HG03025 (cell line): ENCODE measurements at regions not wholly inside any gene's neighbourhood (a gene's known extent, or its start where the extent isn't known, plus 50 kb on each side); places are given as distances from the start of the nearest gene placed in this dataset.
"Not testable (repeated sequence)": the region's sequence is repeated elsewhere in the genome, so short reads cannot be mapped to it uniquely, and the experiment has no call there.

Experiments used
- ATAC-seq: cut with Tn5 transposase; IDR thresholded peaks from one replicate; pipeline ENCODE4 v1.9.1; 2021; ENCODE audit warnings: mild to moderate bottlenecking, moderate library complexity; ENCODE audit not compliant: unreplicated experiment, low FRiP score

DNA sequence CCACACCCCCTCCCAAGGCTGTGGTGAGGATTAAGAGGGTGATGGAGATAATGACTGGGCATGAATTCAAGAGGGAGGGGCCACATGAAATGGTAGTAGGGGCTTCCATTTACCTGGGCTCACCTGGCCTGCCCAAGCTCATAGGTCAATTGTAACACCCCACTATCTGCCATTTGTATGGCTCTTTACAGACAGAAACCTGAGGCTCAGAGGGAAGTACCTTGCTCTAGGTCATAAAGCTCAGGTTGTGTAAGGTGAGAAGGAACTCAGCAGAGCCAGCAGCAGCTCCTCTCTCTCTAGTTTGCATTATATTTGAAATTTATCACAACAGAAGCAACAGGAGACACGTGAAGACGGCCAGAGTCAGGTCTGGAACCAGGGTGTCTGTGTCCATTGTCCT, 133.4 kb upstream of the ALDH1B1 start:
- no peak for ATAC-seq

DNA sequence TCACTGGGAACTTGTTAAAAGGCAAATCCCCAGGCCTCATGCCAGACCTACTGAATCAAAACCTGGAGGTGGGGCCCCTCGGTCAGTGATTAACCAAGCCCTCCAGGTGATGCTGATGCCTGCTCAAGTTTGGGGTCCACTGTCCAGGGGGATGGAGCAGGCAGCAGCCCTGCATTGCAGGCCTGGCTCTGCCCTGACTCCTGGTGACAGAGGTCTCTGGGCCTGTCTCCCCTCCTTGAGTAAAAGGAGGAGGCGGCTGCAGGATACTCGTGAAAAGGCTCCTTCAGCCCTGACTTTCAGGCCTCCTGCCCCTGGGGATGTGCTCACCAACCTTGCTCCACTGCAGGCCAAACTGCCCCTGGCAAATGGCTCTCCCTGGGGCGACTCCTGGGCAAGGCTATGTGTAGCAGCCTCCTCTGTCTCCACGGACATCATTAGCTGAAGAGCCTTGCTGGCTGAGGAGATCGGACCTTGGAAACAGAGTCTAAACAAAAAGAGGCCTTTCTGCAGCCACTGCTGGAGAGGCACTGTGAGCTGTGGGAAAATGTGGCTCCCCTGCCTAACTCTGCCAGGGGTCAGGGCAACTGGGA, 134.8 kb upstream of the ALDH1B1 start:
- no peak for ATAC-seq

DNA sequence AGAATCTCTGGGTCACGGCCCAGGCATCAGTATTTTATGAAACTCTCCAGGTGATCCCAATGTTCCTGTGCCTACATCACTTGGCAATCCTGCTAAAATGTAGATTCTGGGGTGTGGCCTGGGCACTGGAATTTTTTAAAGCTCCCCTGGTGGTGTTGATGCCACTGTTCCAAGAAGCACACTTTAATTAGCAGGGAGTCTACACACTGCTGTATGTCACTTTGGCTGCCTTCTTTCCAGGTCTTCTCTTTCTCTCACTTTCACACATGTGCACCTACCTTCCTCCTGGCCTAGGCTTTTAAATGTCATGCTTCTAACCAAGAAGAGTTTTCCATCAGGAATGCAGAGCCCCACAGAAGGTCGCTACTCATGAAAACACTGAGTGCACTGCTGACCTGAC, 136.0 kb upstream of the ALDH1B1 start:
- ATAC-seq = no peak

DNA sequence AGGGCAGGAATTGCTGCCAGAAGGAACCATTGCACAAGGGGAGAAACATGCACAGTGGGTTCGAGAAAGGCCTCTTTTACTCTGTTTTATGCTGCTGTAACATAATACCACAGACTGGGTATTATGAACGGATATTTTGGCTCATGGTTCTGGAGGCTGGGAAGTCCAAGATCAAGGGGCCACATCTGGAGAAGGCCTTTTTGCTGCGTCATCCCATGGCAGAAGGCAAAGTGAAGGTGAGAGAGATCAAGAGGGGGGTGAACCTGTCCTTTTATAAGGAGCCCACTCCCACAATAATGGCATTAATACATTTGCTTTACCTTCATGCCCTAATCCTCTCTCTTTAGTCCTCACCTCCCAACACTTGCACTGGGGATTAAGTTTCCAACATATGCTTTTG, 136.9 kb upstream of the ALDH1B1 start:
- ATAC-seq = no peak

DNA sequence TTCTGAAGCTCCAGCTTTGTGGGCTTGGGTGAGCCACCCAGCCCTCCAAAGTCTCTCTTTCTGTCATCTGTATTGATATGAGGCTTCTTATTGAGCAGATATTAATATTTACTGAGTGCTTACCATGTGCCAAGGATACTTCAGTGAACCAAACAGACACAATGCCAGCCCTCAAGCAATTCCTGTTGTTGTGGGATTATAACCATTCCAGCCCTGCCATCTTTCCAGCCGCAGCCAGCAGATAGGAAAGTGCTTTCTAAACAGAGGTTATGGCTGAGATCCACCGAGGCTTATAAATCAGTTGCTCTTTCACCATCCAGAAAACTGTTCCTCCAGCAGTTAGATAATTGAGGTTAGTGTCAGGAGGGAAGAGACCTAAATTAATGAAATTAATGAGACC, 137.7 kb upstream of the ALDH1B1 start:
- no peak for ATAC-seq

DNA sequence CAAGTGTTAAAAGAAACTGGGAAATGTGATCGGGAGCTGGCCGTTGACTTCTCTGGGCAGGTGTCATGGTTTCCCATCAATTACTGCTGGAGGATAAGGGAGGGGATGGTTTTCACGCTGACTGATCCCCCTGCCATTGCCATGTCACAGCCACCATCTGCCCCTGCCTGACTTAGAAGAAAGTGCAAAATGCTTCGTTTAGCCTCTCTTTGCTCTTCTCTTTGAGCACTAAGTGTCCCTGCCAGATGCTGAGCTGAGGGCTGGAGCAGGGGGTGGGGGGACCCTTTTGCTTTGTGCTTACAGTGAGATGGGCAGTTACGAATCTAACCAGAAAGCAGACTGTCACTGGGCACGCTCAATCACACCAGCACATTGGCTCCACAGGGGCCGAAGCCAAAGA, 138.4 kb upstream of the ALDH1B1 start:
- ATAC-seq = no peak

DNA sequence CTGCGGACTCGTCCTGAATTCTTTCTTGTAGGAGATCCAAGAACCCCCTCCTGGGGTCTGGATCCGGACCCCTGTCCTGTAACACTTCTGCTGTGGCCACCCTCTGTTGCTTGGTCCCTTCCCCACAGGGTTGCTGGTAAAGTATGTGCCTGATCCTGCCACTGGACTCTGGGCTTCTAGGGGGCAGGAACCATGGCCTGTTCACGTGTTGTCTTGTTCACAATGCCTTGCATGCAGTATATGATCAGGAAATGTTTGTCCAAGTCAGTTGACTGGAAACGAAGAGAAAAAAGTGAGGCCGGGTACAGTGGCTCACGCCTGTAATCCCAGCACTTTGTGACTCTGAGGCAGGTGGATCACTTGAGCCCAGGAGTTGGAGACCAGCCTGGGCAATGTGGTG, 139.3 kb upstream of the ALDH1B1 start:
- no peak for ATAC-seq

DNA sequence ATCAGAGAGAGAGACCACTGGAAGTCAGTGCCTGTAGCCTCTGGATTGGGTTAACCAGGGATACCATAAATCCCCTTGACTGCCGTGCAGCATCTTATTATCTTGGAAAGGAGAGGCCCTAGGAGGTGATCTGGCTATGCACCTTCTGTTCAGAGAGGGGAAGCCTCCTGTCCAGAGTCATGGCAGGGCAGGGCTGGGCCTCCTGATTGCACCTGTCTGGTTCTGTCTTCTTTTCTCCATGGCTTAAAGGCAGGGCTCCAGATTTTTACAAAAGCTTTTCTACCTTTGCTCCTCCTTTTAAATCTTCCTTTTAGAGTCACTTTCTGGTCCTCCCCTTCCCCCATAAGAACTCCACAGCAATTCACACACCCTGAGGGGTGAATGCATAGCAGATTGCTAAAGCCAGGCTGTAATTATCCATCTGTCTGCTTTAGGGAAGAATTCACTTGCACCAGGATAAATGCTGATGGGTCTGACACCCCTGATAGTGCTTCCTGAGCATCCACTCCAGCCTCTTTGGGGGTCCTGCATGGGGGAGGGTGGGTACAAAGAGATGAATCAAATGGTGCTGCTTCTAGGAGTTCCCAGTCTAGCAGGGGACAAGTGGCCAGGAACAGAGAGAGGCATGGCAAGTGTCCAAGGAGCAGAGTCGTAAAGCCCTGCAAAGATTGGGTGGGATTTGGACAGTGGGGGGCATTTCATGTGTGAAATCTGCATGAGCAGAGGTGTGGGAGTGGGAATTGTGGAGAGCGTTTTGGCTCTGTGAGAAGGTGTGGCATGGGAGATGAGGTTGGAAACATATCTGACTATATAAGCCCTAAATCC, 141.3 kb upstream of the ALDH1B1 start:
- no peak for ATAC-seq

DNA sequence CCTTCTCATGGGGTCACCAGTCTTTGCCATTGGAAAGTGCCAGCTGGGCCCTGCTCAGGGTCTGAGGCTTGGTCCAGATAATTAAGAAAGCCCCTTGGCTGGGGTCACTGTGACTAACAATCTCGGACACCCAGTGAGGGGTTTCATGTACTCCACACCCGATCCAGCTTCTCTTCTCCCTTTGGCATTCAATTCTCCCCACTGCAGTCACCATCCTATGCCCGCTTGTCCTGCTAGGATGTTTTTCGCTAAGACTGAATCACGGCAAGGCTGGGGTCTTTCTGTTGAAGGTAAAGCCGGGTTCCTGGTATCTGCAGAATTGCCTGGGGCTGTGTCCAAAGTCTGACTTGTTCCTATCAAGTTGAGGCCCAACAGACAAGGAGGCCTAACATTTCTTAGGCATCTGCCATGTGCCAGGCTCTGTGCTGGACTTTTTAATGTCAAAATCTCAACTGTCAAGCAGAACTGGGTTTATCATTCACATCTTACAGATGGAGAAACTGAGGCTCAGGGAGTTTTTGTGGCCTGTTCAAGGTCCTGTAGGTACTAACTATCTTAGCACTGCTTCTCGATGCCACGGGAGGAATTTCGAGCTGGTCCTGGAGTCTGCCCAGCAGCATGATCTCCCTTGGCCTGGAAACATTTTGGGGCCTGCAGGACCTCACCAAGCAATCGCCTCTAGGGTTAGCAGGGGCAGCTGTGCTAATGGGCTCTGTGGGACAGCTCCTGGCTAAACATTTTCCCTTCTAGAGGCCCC, 142.0 kb upstream of the ALDH1B1 start:
- no peak for ATAC-seq

DNA sequence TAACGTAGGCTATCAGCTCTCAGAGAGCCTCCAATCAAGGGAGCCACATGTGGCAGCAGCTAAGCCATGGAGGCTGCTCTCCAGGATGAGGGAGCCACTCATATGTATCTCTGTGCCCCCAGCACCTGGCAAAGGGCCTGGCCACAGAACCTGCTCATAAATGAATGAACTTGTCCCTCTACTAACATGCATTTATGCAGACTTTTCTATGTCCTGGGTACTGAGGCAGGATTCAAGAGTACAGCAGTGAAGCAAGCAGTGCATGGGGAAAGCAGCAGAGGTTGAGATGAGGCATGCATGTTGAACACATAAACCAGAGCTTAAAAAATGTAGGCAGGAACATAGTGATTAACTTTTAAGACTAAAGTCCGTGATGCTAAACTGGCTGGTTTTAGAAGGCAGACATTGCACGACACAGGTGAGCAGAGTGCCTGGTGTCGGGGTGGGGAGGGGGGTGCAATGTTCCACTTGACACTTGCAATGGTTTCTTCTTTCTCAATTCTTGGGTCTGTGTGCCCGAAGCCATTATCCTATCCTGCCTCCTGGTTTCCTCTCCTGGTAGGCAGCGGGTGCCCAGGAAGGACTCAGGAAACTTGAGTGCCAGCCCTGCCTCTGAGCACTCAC, 142.8 kb upstream of the ALDH1B1 start:
- ATAC-seq = no peak

DNA sequence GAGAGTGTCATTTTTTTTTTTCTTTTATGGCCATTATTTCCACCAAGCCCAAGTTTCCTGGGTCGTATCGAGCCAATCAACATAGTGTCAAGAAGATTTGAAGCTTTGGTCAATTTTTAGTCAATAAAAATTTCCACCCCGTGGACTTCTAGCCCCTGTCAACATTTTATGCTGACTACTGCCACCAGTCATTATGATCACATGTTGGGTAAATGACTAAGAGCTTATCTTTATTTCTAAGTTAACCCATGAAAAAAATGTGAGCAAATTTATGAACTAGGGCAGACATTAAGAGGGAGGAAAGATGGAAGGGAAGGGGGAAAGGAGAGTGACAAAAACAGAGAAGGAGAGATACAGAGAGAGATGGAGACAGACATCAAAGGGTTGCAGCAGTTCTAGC, 143.5 kb upstream of the ALDH1B1 start:
- ATAC-seq = no peak

DNA sequence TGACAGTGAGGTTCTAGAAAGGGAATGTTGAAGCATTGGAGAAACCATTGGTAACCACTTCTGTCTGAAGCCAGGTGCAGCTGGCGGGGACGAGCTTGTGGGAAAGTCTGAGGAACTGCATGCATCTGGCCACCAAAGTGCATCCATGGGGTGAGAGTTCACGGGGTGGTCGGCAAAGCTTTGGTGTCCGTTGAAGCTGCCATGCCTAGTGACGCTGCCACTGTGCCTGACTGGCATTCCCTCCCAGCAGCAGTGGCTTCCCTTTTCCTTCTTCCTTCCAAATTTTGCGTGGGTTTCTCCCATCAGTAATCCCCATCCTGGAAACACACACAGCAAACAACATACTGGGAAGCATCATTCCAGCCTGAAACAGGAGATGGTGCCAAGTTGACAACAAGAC, 145.7 kb upstream of the ALDH1B1 start:
- no peak for ATAC-seq

DNA sequence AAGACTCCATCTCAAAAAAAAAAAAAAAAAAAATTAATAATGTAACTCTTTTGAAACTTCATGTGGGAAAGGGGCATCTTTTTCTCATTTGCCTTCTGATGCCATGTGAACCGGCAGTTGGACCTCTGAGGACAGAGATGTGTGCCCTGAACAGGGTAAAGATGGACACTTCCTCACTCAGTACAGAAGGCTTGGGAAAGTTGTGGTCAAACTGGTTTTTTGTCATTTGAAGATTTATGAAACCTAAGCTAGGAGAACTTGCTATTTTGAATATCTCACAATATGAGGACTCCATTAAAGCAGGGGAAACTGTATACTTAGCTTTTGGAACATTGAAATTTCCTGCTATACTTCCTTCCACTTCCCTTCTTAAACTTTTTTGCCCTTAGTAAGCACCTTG, 147.5 kb upstream of the ALDH1B1 start:
- no peak for ATAC-seq

DNA sequence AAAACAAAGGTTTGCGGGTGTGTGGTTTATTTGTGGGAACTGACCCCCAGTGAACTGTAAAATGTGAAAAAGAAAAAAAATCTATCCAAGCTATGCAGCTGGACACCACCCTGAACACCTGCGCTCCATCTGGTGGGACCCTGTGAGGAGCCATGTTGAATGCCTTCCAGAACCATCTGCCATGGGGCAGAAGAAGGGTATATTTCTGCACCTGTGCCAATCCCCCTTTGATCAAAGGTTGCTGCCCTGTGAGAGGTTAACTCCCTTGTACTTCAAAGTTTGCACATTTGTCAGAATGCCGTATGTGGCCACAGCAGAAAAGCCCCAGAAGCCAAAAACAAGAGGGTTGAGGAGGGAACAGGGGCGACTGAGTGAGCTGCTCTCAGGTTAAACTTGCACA, 148.5 kb upstream of the ALDH1B1 start:
- ATAC-seq = no peak

DNA sequence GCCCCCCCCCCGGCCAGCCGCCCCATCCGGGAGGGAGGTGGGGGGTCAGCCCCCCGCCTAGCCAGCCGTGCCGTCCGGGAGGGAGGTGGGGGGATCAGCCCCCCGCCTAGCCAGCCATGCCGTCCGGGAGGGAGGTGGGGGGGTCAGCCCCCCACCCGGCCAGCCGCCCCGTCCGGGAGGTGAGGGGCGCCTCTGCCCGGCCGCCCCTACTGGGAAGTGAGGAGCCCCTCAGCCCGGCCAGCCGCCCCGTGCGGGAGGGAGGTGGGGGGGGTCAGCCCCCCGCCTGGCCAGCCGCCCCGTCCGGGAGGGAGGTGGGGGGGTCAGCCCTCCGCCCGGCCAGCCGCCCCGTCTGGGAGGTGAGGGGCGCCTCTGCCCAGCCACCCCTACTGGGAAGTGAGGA, 150.4 kb upstream of the ALDH1B1 start:
- ATAC-seq = not testable (repeated sequence)

DNA sequence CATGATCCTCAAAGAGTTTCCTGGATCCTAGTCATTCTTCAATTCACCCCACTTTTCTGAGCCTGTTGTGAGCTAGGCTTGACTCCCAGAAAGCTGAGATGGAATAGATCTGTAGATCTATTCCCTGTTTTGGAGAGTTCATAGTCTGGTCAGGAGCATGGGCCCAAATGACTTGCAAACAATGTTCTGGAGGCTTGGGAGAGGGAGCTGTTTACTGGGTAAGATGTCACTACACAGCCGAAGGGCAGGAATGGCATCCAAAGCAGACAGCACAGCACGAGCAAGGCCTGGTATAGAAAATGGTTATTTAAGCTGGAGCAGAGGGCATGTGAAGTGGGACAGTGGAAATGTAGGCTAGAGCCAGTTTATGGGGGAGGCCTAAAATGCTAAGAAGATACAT, 152.5 kb upstream of the ALDH1B1 start:
- ATAC-seq = no peak

DNA sequence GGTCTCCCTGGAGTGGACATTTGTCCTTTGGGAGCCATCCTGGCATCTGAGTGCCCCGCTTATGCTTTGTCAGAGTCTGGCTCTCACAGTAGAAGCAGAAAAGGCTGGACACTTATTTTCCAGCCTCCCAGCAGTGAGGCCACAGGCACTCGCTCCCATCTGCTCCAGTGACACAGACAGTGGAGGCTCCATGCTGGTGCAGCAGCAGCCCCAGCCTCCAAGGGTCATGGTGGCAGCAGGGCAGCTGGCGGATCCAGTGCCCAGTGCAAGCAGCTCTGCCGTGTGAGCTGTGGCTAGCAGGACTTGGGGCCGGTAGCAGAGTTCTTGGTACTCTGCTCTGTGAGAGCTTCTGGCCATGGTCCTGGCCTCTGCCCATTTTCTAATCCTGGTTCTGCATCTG, 157.3 kb upstream of the ALDH1B1 start:
- no peak for ATAC-seq

DNA sequence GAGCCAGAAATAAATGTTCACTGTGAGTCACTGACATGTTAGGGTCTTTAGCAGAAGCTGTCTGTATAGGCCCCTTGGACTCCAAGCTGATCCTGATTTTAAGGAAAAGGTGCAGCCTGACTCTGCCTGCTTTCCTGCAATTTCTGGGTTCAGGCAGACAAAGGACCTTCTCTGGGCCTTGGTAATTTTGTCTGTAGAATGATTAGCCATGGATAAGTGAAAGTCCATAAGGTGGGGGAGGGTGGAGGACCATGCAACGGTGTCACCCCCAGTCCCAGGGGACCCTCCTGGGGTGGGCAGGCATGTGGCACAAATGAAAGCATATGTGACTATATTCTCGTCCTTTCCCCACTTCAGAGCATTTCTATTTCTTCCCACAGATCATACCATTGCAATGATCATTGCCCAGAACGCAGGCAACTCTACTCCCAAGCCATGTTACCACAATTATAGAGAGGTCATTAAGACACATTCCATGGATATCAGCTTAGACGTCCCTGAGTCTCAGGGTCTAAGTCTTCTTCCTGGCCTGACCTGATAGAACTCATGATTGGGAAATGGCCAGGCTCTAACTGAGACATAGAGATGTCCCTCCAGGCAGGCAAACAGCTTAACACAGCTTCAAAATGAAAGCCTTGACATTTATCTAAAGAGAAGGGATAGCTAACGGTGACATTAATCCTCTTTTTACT, 157.9 kb upstream of the ALDH1B1 start:
- ATAC-seq = no peak

DNA sequence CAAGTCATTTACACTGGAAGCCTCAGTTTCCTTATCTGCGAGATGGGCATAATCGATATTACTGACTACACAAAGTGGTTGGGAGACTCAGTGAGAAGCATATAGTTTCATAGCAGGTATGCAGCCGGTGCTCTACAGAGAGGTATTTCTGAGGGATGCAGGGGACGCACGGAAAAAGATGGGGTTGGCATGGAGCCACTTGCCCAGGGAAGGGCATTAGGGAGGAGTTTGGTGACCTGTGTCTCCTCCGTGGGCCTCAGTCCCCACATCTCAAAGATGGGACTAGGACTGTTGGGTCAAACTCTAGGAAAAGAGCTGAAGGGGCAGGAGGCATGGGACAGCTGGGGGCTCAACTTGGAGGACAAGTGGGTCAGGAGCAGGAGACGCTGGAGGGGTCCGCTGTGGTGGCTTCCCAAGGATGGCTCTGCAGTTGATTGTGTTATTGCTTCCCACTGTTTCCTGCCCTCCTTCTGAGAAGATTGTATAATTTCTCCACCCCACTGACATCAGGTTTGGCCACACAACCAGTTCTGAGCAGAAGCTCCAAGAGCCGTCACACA, 158.6 kb upstream of the ALDH1B1 start:
- no peak for ATAC-seq

DNA sequence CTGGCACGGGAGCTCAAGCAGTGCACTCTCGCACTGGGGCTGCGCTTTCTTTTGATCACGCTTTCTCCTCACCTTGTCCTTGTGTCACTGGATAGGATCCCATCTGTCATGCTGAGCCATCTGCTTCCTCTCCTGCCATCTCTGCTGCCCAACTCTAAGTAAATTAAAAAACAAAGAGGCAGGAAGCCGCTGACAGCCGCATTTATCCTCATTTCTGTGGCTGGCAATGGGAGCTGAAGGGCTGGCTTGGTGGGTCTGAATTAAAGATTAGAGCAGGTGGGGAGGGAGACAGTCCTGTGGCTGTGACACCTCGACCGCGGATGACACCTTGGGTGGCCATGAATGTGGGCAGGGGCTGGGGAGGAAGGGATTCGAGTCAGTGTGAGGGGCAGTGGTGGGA, 159.2 kb upstream of the ALDH1B1 start:
- no peak for ATAC-seq
